ENCODE measurements at regions not wholly inside any gene's neighbourhood (a gene's known extent, or its start where the extent isn't known, plus 50 kb on each side); places are given as distances from the start of the nearest gene placed in this dataset.
"Not testable (repeated sequence)": the region's sequence is repeated elsewhere in the genome, so short reads cannot be mapped to it uniquely, and the experiment has no call there.

DNA sequence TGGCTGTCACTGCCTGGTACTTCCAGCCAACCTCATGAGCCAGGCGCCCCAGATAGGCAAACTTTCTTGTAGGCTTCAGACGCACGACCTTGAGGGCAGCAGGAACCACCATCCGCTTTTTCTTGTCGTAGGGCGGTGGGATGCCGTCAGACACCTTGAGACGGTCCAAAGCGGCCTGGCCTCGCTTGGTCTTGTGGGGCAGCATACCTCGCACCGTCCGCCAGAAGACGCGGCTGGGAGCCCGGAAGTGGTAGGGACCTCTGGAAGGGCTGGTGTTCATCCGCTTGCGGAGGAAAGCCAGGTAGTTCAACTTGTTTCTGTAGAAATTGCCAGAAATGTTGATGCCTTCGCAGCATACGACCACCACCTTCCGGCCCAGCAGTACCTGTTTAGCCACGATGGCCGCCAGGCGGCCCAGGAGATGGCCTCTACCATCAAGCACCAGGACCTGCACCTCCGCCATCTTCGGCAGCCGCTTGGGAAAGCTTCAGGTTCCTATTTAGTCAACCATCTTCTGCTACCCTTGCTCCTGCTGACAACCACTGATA lies 1412.3 kb downstream of the OLFM4 start:
- TF ChIP-seq, protein P1, sequence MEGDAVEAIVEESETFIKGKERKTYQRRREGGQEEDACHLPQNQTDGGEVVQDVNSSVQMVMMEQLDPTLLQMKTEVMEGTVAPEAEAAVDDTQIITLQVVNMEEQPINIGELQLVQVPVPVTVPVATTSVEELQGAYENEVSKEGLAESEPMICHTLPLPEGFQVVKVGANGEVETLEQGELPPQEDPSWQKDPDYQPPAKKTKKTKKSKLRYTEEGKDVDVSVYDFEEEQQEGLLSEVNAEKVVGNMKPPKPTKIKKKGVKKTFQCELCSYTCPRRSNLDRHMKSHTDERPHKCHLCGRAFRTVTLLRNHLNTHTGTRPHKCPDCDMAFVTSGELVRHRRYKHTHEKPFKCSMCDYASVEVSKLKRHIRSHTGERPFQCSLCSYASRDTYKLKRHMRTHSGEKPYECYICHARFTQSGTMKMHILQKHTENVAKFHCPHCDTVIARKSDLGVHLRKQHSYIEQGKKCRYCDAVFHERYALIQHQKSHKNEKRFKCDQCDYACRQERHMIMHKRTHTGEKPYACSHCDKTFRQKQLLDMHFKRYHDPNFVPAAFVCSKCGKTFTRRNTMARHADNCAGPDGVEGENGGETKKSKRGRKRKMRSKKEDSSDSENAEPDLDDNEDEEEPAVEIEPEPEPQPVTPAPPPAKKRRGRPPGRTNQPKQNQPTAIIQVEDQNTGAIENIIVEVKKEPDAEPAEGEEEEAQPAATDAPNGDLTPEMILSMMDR (IDR thresholded peaks at IDR 0.05; ENCODE audit: low read depth, low read length, poor library complexity, severe bottlenecking) = not testable (repeated sequence)
- TF ChIP-seq EZH2phosphoT487 (IDR thresholded peaks at IDR 0.05; ENCODE audit: borderline replicate concordance, low read length) = not testable (repeated sequence)
